CD4-positive, alpha-beta T cell treated with Interleukin-4 for 4 hours (primary cell): ENCODE measurements at regions not wholly inside any gene's neighbourhood (a gene's known extent, or its start where the extent isn't known, plus 50 kb on each side); places are given as distances from the start of the nearest gene placed in this dataset.
"Not testable (repeated sequence)": the region's sequence is repeated elsewhere in the genome, so short reads cannot be mapped to it uniquely, and the experiment has no call there.

Source experiments
- DNase-seq: peaks from one replicate; pipeline ENCODE4 v3.0.0-alpha.2; 2020

GRCh38 chr2:23019476-23019875, 365.5 kb upstream of the KLHL29 start:
- no peak for DNase-seq

- DNase-seq, result no peak
Observed at GRCh38 chr2:23020659-23021058, 364.3 kb upstream of the KLHL29 start.

- DNase-seq, result no peak
Observed at GRCh38 chr2:23021311-23022120, 363.5 kb upstream of the KLHL29 start.

GRCh38 chr2:23023722-23024121, 361.3 kb upstream of the KLHL29 start:
- no peak for DNase-seq

GRCh38 chr2:23026671-23027070, 358.3 kb upstream of the KLHL29 start:
- no peak for DNase-seq

- DNase-seq, result no peak
Observed at GRCh38 chr2:23027396-23027795, 357.6 kb upstream of the KLHL29 start.

- DNase-seq, result no peak
Observed at GRCh38 chr2:23028106-23028505, 356.9 kb upstream of the KLHL29 start.

- no peak for DNase-seq
Observed at GRCh38 chr2:23029111-23029510, 355.9 kb upstream of the KLHL29 start.

GRCh38 chr2:23029951-23030350, 355.0 kb upstream of the KLHL29 start:
- DNase-seq, result no peak

GRCh38 chr2:23034996-23035395, 350.0 kb upstream of the KLHL29 start:
- no peak for DNase-seq

- no peak for DNase-seq
Observed at GRCh38 chr2:23036629-23037028, 348.4 kb upstream of the KLHL29 start.

GRCh38 chr2:23037596-23037995, 347.4 kb upstream of the KLHL29 start:
- no peak for DNase-seq

GRCh38 chr2:23041443-23041842, 343.5 kb upstream of the KLHL29 start:
- DNase-seq, result no peak

- no peak for DNase-seq
Observed at GRCh38 chr2:23042216-23042906, 342.6 kb upstream of the KLHL29 start.

- no peak for DNase-seq
Observed at GRCh38 chr2:23050388-23050787, 334.6 kb upstream of the KLHL29 start.

- no peak for DNase-seq
Observed at GRCh38 chr2:23053601-23054000, 331.4 kb upstream of the KLHL29 start.

GRCh38 chr2:23055251-23055650, 329.7 kb upstream of the KLHL29 start:
- no peak for DNase-seq

- not testable (repeated sequence) for DNase-seq
Observed at GRCh38 chr2:23056846-23057245, 328.1 kb upstream of the KLHL29 start.

GRCh38 chr2:23058435-23058834, 326.5 kb upstream of the KLHL29 start:
- DNase-seq, result no peak

- DNase-seq, result no peak
Observed at GRCh38 chr2:23065210-23065609, 319.8 kb upstream of the KLHL29 start.

- no peak for DNase-seq
Observed at GRCh38 chr2:23065936-23066335, 319.0 kb upstream of the KLHL29 start.

- DNase-seq, result no peak
Observed at GRCh38 chr2:23066686-23067085, 318.3 kb upstream of the KLHL29 start.

- no peak for DNase-seq
Observed at GRCh38 chr2:23069156-23069555, 315.8 kb upstream of the KLHL29 start.

- no peak for DNase-seq
Observed at GRCh38 chr2:23069923-23070322, 315.1 kb upstream of the KLHL29 start.

- DNase-seq, result no peak
Observed at GRCh38 chr2:23073056-23073455, 311.9 kb upstream of the KLHL29 start.
